ENCODE measurements at regions not wholly inside any gene's neighbourhood (a gene's known extent, or its start where the extent isn't known, plus 50 kb on each side); places are given as distances from the start of the nearest gene placed in this dataset.

- H3K27me3 ChIP-seq (ENCODE audit: control insufficient read depth, insufficient read depth, low read length), result no peaks in the 10 kb centered on the region
- H3K4me3 ChIP-seq (ENCODE audit: low read depth, low read length), result no peak overlapping the region
- no peaks in the 10 kb centered on the region for H3K36me3 ChIP-seq (ENCODE audit: control insufficient read depth, insufficient read depth, low read length)
- no peak for TF ChIP-seq CTCF (IDR thresholded peaks at IDR 0.05; ENCODE audit: insufficient read depth, low read depth, low read length)
- CTCF ChIA-PET, result interaction anchor here (1.0 kb wide), 1 partner anchor 42 kb away, joined by 5 read pairs; no protein-coding TSS in a partner anchor
- POLR2A ChIA-PET, result no interaction called here
- DNase-seq (ENCODE audit: low read depth), result no peak
Observed at GRCh38 chr18:60038731-60039130, 138.9 kb downstream of the PMAIP1 start.

- POLR2A ChIA-PET, result no interaction called here
- CTCF ChIA-PET, result no interaction called here
- Histone ChIP-seq H3K36me3 (ENCODE audit: control insufficient read depth, insufficient read depth, low read length) (no peaks in the 10 kb centered on the region), H3K4me3 (ENCODE audit: low read depth, low read length) (no peak overlapping the region), H3K27me3 (ENCODE audit: control insufficient read depth, insufficient read depth, low read length) (no peaks in the 10 kb centered on the region)
- no peak for DNase-seq (ENCODE audit: low read depth)
- TF ChIP-seq CTCF (IDR thresholded peaks at IDR 0.05; ENCODE audit: insufficient read depth, low read depth, low read length), result no peak
Observed at GRCh38 chr18:60027397-60027796, 127.6 kb downstream of the PMAIP1 start.

- no peak overlapping the region for H3K4me3 ChIP-seq (ENCODE audit: low read depth, low read length)
- POLR2A ChIA-PET, result interaction anchor here (0.6 kb wide), 1 partner anchor 13 kb away, joined by 3 read pairs; no protein-coding TSS in a partner anchor
- CTCF ChIA-PET, result interaction anchor here (0.7 kb wide), 1 partner anchor 13 kb away, joined by 3 read pairs; no protein-coding TSS in a partner anchor
- no peaks in the 10 kb centered on the region for H3K36me3 ChIP-seq (ENCODE audit: control insufficient read depth, insufficient read depth, low read length)
- no peak for DNase-seq (ENCODE audit: low read depth)
- TF ChIP-seq CTCF (IDR thresholded peaks at IDR 0.05; ENCODE audit: insufficient read depth, low read depth, low read length), result no peak
- H3K27me3 ChIP-seq (ENCODE audit: control insufficient read depth, insufficient read depth, low read length), result no peaks in the 10 kb centered on the region
Observed at GRCh38 chr18:60024857-60025256, 125.1 kb downstream of the PMAIP1 start.

- Histone ChIP-seq H3K4me3 (ENCODE audit: low read depth, low read length) (no peak overlapping the region), H3K27me3 (ENCODE audit: control insufficient read depth, insufficient read depth, low read length) (no peaks in the 10 kb centered on the region), H3K36me3 (ENCODE audit: control insufficient read depth, insufficient read depth, low read length) (no peaks in the 10 kb centered on the region)
- DNase-seq (ENCODE audit: low read depth), result no peak
- no peak for TF ChIP-seq CTCF (IDR thresholded peaks at IDR 0.05; ENCODE audit: insufficient read depth, low read depth, low read length)
- CTCF ChIA-PET, result interaction anchor here (2.1 kb wide), 1 partner anchor 28 kb away, joined by 6 read pairs; no protein-coding TSS in a partner anchor
- POLR2A ChIA-PET, result no interaction called here
Observed at GRCh38 chr18:60024345-60024744, 124.5 kb downstream of the PMAIP1 start.

- TF ChIP-seq CTCF (IDR thresholded peaks at IDR 0.05; ENCODE audit: insufficient read depth, low read depth, low read length), result no peak
- CTCF ChIA-PET, result interaction anchor here (2.1 kb wide), 1 partner anchor 27 kb away, joined by 6 read pairs; no protein-coding TSS in a partner anchor
Observed at GRCh38 chr18:60022671-60023276, 123.0 kb downstream of the PMAIP1 start.

More at GRCh38 chr18:60022671-60023276, 123.0 kb downstream of the PMAIP1 start:
- no peak for DNase-seq (ENCODE audit: low read depth)
- POLR2A ChIA-PET, result no interaction called here
- Histone ChIP-seq H3K27me3 (ENCODE audit: control insufficient read depth, insufficient read depth, low read length) (no peaks in the 10 kb centered on the region), H3K4me3 (ENCODE audit: low read depth, low read length) (no peak overlapping the region), H3K36me3 (ENCODE audit: control insufficient read depth, insufficient read depth, low read length) (no peaks in the 10 kb centered on the region)

Measured in BJ (cell line).